Spinal cord (tissue), 9 donors: ENCODE measurements at regions not wholly inside any gene's neighbourhood (a gene's known extent, or its start where the extent isn't known, plus 50 kb on each side); places are given as distances from the start of the nearest gene placed in this dataset.

Experiments
- DNase-seq, 6 donors: peaks; one replicate each; pipeline versions ENCODE4 v3.0.0 to v3.0.0-alpha.2; 2013 to 2015; ENCODE audit warnings: low spot score in 6 of 6, low read depth in 4 of 6
- H3K27ac ChIP-seq: one replicate; pipeline ENCODE4 v1.5.1; 2013; ENCODE audit warnings: low read depth, low read length, control low read depth
- H3K27me3 ChIP-seq: one replicate; pipeline ENCODE4 v1.6.1; 2013; ENCODE audit warnings: low read length; ENCODE audit not compliant: control insufficient read depth, insufficient read depth
- H3K36me3 ChIP-seq: one replicate; pipeline ENCODE4 v1.6.1; 2013; ENCODE audit warnings: low read length; ENCODE audit not compliant: control insufficient read depth, insufficient read depth
- H3K4me1 ChIP-seq: one replicate; pipeline ENCODE4 v1.6.1; 2013; ENCODE audit warnings: low read length; ENCODE audit not compliant: control insufficient read depth, insufficient read depth
- H3K4me3 ChIP-seq: one replicate; pipeline ENCODE4 v1.5.1; 2013; ENCODE audit warnings: low read depth, low read length, control low read depth
- H3K9me3 ChIP-seq: one replicate; pipeline ENCODE4 v1.6.1; 2013; ENCODE audit warnings: low read length; ENCODE audit not compliant: control insufficient read depth, insufficient read depth
- WGBS: methylation state at CpG from one replicate; pipeline ENCODE4 v1.1.5; 2013; ENCODE audit warnings: missing lambda C conversion rate; ENCODE audit not compliant: insufficient coverage; 5-methylcytosine and 5-hydroxymethylcytosine counted together
- donor health status: healthy.

GRCh38 chr9:126053913-126054312 lies 272.7 kb upstream of the MVB12B start:
- Histone ChIP-seq H3K4me1 (peaks cover 28% of the 10 kb centered on the region), H3K4me3 (no peak overlapping the region), H3K27me3 (peaks cover 3% of the 10 kb centered on the region), H3K9me3 (no peaks in the 10 kb centered on the region), H3K27ac (no peak overlapping the region), H3K36me3 (no peaks in the 10 kb centered on the region)
- WGBS, result 69% methylated on average over 4 of the region's 6 CpGs
- DNase-seq, result no peak

GRCh38 chr9:126055381-126055985 lies 271.1 kb upstream of the MVB12B start:
- peak in 1 of 6 donors; percentile 20 for DNase-seq
- Histone ChIP-seq H3K4me3 (no peak overlapping the region), H3K27ac (no peak overlapping the region), H3K36me3 (no peaks in the 10 kb centered on the region), H3K9me3 (no peaks in the 10 kb centered on the region), H3K4me1 (peaks cover 39% of the 10 kb centered on the region), H3K27me3 (peaks cover 5% of the 10 kb centered on the region)
- WGBS, result 53% methylated on average over 15 of the region's 16 CpGs

GRCh38 chr9:126056312-126057021 lies 270.2 kb upstream of the MVB12B start:
- DNase-seq, result peak in 2 of 6 donors; percentile 22 to 81
- H3K9me3 ChIP-seq, result no peaks in the 10 kb centered on the region
- no peaks in the 10 kb centered on the region for H3K36me3 ChIP-seq
- H3K4me1 ChIP-seq, result peaks cover 39% of the 10 kb centered on the region
- no peak overlapping the region for H3K4me3 ChIP-seq
- H3K27me3 ChIP-seq, result peaks cover 5% of the 10 kb centered on the region
- whole genome bisulfite sequencing, result 80% methylated on average over 7 of the region's 10 CpGs
- no peak overlapping the region for H3K27ac ChIP-seq

GRCh38 chr9:126057121-126057825 lies 269.4 kb upstream of the MVB12B start:
- peak in 4 of 6 donors; percentile 32 to 96 (median 68) for DNase-seq
- Histone ChIP-seq H3K27me3 (peaks cover 5% of the 10 kb centered on the region), H3K27ac (no peak overlapping the region)

GRCh38 chr9:126058011-126058531 lies 268.6 kb upstream of the MVB12B start:
- Histone ChIP-seq H3K27ac (no peak overlapping the region), H3K36me3 (no peaks in the 10 kb centered on the region), H3K9me3 (no peaks in the 10 kb centered on the region), H3K4me3 (no peak overlapping the region), H3K27me3 (peaks cover 5% of the 10 kb centered on the region), H3K4me1 (peaks cover 39% of the 10 kb centered on the region)
- WGBS, result no CpG with 5 or more reads among the region's 9 CpGs
- DNase-seq, result peak in 4 of 6 donors; percentile 42 to 96 (median 66)

More at GRCh38 chr9:126057121-126057825, 269.4 kb upstream of the MVB12B start:
- WGBS, result 58% methylated on average over 17 of the region's 31 CpGs
- H3K36me3 ChIP-seq, result no peaks in the 10 kb centered on the region
- no peak overlapping the region for H3K4me3 ChIP-seq
- H3K9me3 ChIP-seq, result no peaks in the 10 kb centered on the region
- H3K4me1 ChIP-seq, result peaks cover 39% of the 10 kb centered on the region

GRCh38 chr9:126058591-126058990 lies 268.0 kb upstream of the MVB12B start:
- no peak overlapping the region for H3K4me3 ChIP-seq
- 30% methylated on average over 11 of the region's 16 CpGs for WGBS
- H3K9me3 ChIP-seq, result no peaks in the 10 kb centered on the region
- no peaks in the 10 kb centered on the region for H3K36me3 ChIP-seq
- peak in 2 of 6 donors; percentile 35 to 92 for DNase-seq
- no peak overlapping the region for H3K27ac ChIP-seq
- peaks cover 39% of the 10 kb centered on the region for H3K4me1 ChIP-seq
- peaks cover 5% of the 10 kb centered on the region for H3K27me3 ChIP-seq

- Histone ChIP-seq H3K4me1 (peaks cover 28% of the 10 kb centered on the region), H3K27ac (no peak overlapping the region), H3K27me3 (peaks cover 5% of the 10 kb centered on the region), H3K4me3 (no peak overlapping the region), H3K9me3 (no peaks in the 10 kb centered on the region), H3K36me3 (no peaks in the 10 kb centered on the region)
- WGBS, result 67% methylated on average over 1 of the region's 5 CpGs
- DNase-seq, result no peak
Measured at GRCh38 chr9:126061575-126061974, 265.1 kb upstream of the MVB12B start.

- Histone ChIP-seq H3K27ac (no peak overlapping the region), H3K4me1 (peaks cover 26% of the 10 kb centered on the region), H3K4me3 (no peak overlapping the region), H3K36me3 (no peaks in the 10 kb centered on the region), H3K9me3 (no peaks in the 10 kb centered on the region), H3K27me3 (peaks cover 6% of the 10 kb centered on the region)
- no peak for DNase-seq
- WGBS, result 93% methylated on average over 10 of the region's 11 CpGs
Measured at GRCh38 chr9:126062158-126062886, 264.3 kb upstream of the MVB12B start.

- DNase-seq, result no peak
- no peak overlapping the region for H3K4me3 ChIP-seq
- no peaks in the 10 kb centered on the region for H3K36me3 ChIP-seq
- 97% methylated on average over 4 of the region's 5 CpGs for WGBS
- no peaks in the 10 kb centered on the region for H3K9me3 ChIP-seq
- H3K27ac ChIP-seq, result no peak overlapping the region
- peaks cover 19% of the 10 kb centered on the region for H3K4me1 ChIP-seq
- peaks cover 8% of the 10 kb centered on the region for H3K27me3 ChIP-seq
Measured at GRCh38 chr9:126063326-126063725, 263.3 kb upstream of the MVB12B start.
